B cell (primary cell): ENCODE measurements at regions not wholly inside any gene's neighbourhood (a gene's known extent, or its start where the extent isn't known, plus 50 kb on each side); places are given as distances from the start of the nearest gene placed in this dataset.

Experiments used
- ATAC-seq: fragments of 200-7000 bp; cut with Tn5 transposase; one replicate; pipeline ENCODE4 v1.10.0; 2021; ENCODE audit warnings: low read depth, mild to moderate bottlenecking, moderate number of reproducible peaks, moderate library complexity
- CTCF ChIA-PET: fragments of 350-600 bp; sonication (Branson Sonifier 250); formaldehyde crosslinking; loops from one replicate; lab custom pipeline; 2021; ENCODE audit warnings: antibody characterized with exemption, inconsistent platforms; lab: Charles Lee
- POLR2A ChIA-PET: fragments of 350-600 bp; sonication (Branson Sonifier 250); formaldehyde crosslinking; loops from one replicate; lab custom pipeline; 2021; ENCODE audit warnings: antibody characterized with exemption; lab: Charles Lee
- DNase-seq: peaks from one replicate; pipeline ENCODE4 v3.0.0; 2013
- H2AFZ ChIP-seq: 2 replicates; pipeline ENCODE4 v1.6.1; 2012; ENCODE audit warnings: mild to moderate bottlenecking, low read depth, low read length; ENCODE audit not compliant: insufficient read depth, poor library complexity, severe bottlenecking
- H3K27ac ChIP-seq, 2 donors: 1 replicate in 1 of 2; 2 replicates in 1 of 2; pipeline ENCODE4 v1.5.1; 2012 to 2013; ENCODE audit warnings: low read length in 2 of 2, mild to moderate bottlenecking in 2 of 2, moderate library complexity in 1 of 2
- H3K27me3 ChIP-seq, 4 experiments: fragments of 200-600 bp in 1 of 4; sonication (generic) in 1 of 4; replicated peaks in 1 of 4; 1 replicate in 2 of 4; 2 replicates in 2 of 4; pipeline versions ENCODE4 v1.6.1 to v1.7.0; 2013 to 2016; ENCODE audit warnings: low read length in 3 of 4, mild to moderate bottlenecking in 2 of 4, mixed read lengths in 1 of 4, moderate library complexity in 1 of 4; ENCODE audit not compliant: insufficient read depth in 4 of 4, control insufficient read depth in 3 of 4; ENCODE audit errors: control extremely low read depth in 1 of 4
- H3K36me3 ChIP-seq, 2 experiments: replicated peaks in 1 of 2; 1 replicate in 1 of 2; 2 replicates in 1 of 2; pipeline versions ENCODE4 v1.6.1 to v1.7.1; 2013; ENCODE audit warnings: low read length in 1 of 2; ENCODE audit not compliant: insufficient read depth in 2 of 2, control insufficient read depth in 1 of 2; ENCODE audit errors: control extremely low read depth in 1 of 2, extremely low read depth in 1 of 2
- H3K4me1 ChIP-seq, 2 donors: fragments of 200-600 bp in 1 of 2; sonication (generic) in 1 of 2; 1 replicate in 1 of 2; 2 replicates in 1 of 2; pipeline versions ENCODE4 v1.5.1 to v1.6.1; 2013 to 2017; ENCODE audit warnings: low read length in 2 of 2; ENCODE audit not compliant: control insufficient read depth in 2 of 2, insufficient read depth in 2 of 2
- H3K4me2 ChIP-seq: replicated peaks from 2 replicates; pipeline ENCODE3; 2012; ENCODE audit warnings: mild to moderate bottlenecking, low read depth, low read length; ENCODE audit not compliant: poor library complexity, severe bottlenecking
- H3K4me3 ChIP-seq, 5 experiments: fragments of 200-600 bp in 1 of 5; sonication (generic) in 1 of 5; 1 replicate in 3 of 5; 2 replicates in 2 of 5; pipeline versions ENCODE4 v1.5.1 to v1.7.0; 2011 to 2016; ENCODE audit warnings: low read length in 4 of 5, mild to moderate bottlenecking in 4 of 5, low read depth in 2 of 5, control low read depth in 1 of 5, moderate library complexity in 1 of 5; ENCODE audit not compliant: insufficient read depth in 1 of 5; ENCODE audit errors: control extremely low read depth in 1 of 5, extremely low read depth in 1 of 5
- H3K79me2 ChIP-seq: fragments of 200-600 bp; sonication (generic); one replicate; pipeline ENCODE4 v1.6.0; 2016; ENCODE audit warnings: low read length; ENCODE audit not compliant: control insufficient read depth, insufficient read depth
- H3K9ac ChIP-seq: fragments of 200-600 bp; sonication (generic); 2 replicates; pipeline ENCODE4 v1.6.1; 2017; ENCODE audit warnings: mild to moderate bottlenecking, low read length, moderate library complexity
- H3K9me3 ChIP-seq, 3 donors: one replicate each; pipeline versions ENCODE4 v1.6.1 to v1.7.1; 2013; ENCODE audit warnings: low read length in 2 of 3; ENCODE audit not compliant: control insufficient read depth in 2 of 3, insufficient read depth in 1 of 3; ENCODE audit errors: control extremely low read depth in 1 of 3
- H4K20me1 ChIP-seq: 2 replicates; pipeline ENCODE4 v1.6.0; 2012; ENCODE audit warnings: mild to moderate bottlenecking, low read length; ENCODE audit not compliant: insufficient read depth, control insufficient read depth, poor library complexity, severe bottlenecking
- H3K27ac Mint-ChIP-seq: one replicate; pipeline ENCODE4 v1.8.0; 2021; ENCODE audit warnings: mixed read lengths
- H3K27me3 Mint-ChIP-seq: one replicate; pipeline ENCODE4 v1.8.0; 2021; ENCODE audit warnings: mixed read lengths
- H3K4me1 Mint-ChIP-seq: one replicate; pipeline ENCODE4 v1.8.0; 2021; ENCODE audit warnings: mixed read lengths
- H3K4me3 Mint-ChIP-seq: one replicate; pipeline ENCODE4 v1.8.0; 2021; ENCODE audit warnings: mixed read lengths
- H3K9me3 Mint-ChIP-seq: one replicate; pipeline ENCODE4 v1.8.0; 2022; ENCODE audit warnings: mixed read lengths; ENCODE audit not compliant: insufficient read depth
- CTCF ChIP-seq: fragments of 200-600 bp; IDR thresholded peaks from one replicate; pipeline ENCODE4 v1.8.0; 2022; ENCODE audit warnings: antibody characterized with exemption, mild to moderate bottlenecking
- EZH2 ChIP-seq: IDR thresholded peaks from 2 replicates; pipeline ENCODE4 v1.6.1; 2012; ENCODE audit warnings: borderline replicate concordance, low read depth, mild to moderate bottlenecking, moderate library complexity, low read length; ENCODE audit not compliant: insufficient read depth, poor library complexity, severe bottlenecking
- WGBS: methylation state at CpG from one replicate; pipeline ENCODE4 v1.1.5; 2013; ENCODE audit warnings: missing lambda C conversion rate; ENCODE audit not compliant: insufficient coverage; 5-methylcytosine and 5-hydroxymethylcytosine counted together
- intact Hi-C: fragments of 100-400 bp; cut with micrococcal nuclease; formaldehyde crosslinking; loops from one replicate; pipeline ENCODE4 v1.10.0; 2022

GRCh38 chr1:228913626-228914414 is 178.5 kb downstream of the RHOU start:
- H3K9ac ChIP-seq = no peak overlapping the region
- no peaks in the 10 kb centered on the region for H3K79me2 ChIP-seq
- ChIA-PET CTCF (no interaction called here), POLR2A (no interaction called here)
- no peak for TF ChIP-seq CTCF
- Mint-ChIP-seq H3K4me3 (no peak overlapping the region), H3K9me3 (no peaks in the 10 kb centered on the region), H3K27ac (no peak overlapping the region), H3K4me1 (no peaks in the 10 kb centered on the region), H3K27me3 (peaks cover 3% of the 10 kb centered on the region)
- WGBS = 100% methylated on average over 4 of the region's 8 CpGs
- ATAC-seq (no peak), DNase-seq (no peak)
- no peaks in the 10 kb centered on the region for H3K9me3 ChIP-seq
- intact Hi-C loops = no loop called here
- H3K27me3 ChIP-seq = no peaks in the 10 kb centered on the region
- no peaks in the 10 kb centered on the region for H3K36me3 ChIP-seq
- H4K20me1 ChIP-seq = no peaks in the 10 kb centered on the region
- no peak overlapping the region for H3K4me3 ChIP-seq
- H3K27ac ChIP-seq = no peak overlapping the region
- no peak overlapping the region for H3K4me2 ChIP-seq
- H2AFZ ChIP-seq = no peak overlapping the region
- H3K4me1 ChIP-seq = no peaks in the 10 kb centered on the region

GRCh38 chr1:228914700-228915099 is 179.4 kb downstream of the RHOU start:
- no peaks in the 10 kb centered on the region for H3K4me1 Mint-ChIP-seq
- no peaks in the 10 kb centered on the region for H3K9me3 Mint-ChIP-seq
- H3K4me3 ChIP-seq = no peak overlapping the region
- no peaks in the 10 kb centered on the region for H3K36me3 ChIP-seq
- H3K27me3 Mint-ChIP-seq = peaks cover 3% of the 10 kb centered on the region
- H3K4me2 ChIP-seq = no peak overlapping the region
- WGBS = 60% methylated on average over 1 of the region's 1 CpG
- no peak overlapping the region for H3K4me3 Mint-ChIP-seq
- TF ChIP-seq CTCF = no peak
- TF ChIP-seq EZH2 = no peak
- H3K27me3 ChIP-seq = no peaks in the 10 kb centered on the region
- H3K27ac Mint-ChIP-seq = no peak overlapping the region
- DNase-seq = no peak
- H3K27ac ChIP-seq = no peak overlapping the region
- no peaks in the 10 kb centered on the region for H3K79me2 ChIP-seq
- ATAC-seq = no peak
- no peaks in the 10 kb centered on the region for H3K9me3 ChIP-seq
- H4K20me1 ChIP-seq = no peaks in the 10 kb centered on the region
- ChIA-PET CTCF (no interaction called here), POLR2A (no interaction called here)
- H3K4me1 ChIP-seq = no peaks in the 10 kb centered on the region
- intact Hi-C loops = no loop called here
- no peak overlapping the region for H3K9ac ChIP-seq
- H2AFZ ChIP-seq = no peak overlapping the region
